MM.1S (cell line): ENCODE measurements at regions not wholly inside any gene's neighbourhood (a gene's known extent, or its start where the extent isn't known, plus 50 kb on each side); places are given as distances from the start of the nearest gene placed in this dataset.

Experiments used
- CTCF ChIP-seq: fragments of 300-600 bp; sonication (generic); IDR thresholded peaks from 2 replicates; pipeline ENCODE4 v1.5.1; 2016; ENCODE audit warnings: antibody characterized with exemption, low read length, mixed read lengths
- EZH2phosphoT487 ChIP-seq: fragments of 300-600 bp; sonication (generic); IDR thresholded peaks from 2 replicates; pipeline ENCODE4 v1.6.1; 2018; ENCODE audit warnings: antibody characterized with exemption, low read length

- no peak for TF ChIP-seq CTCF
- TF ChIP-seq EZH2phosphoT487: no peak
These were observed 58.5 kb upstream of the PRICKLE1 start for GRCh38 chr12:42648061-42648460.
